Activated CD4-positive, alpha-beta T cell treated with anti-CD3 and anti-CD28 coated beads for 36 hours (primary cell): ENCODE measurements at regions not wholly inside any gene's neighbourhood (a gene's known extent, or its start where the extent isn't known, plus 50 kb on each side); places are given as distances from the start of the nearest gene placed in this dataset.

Experiments
- ATAC-seq: fragments of 200-7000 bp; cut with Tn5 transposase; one replicate; pipeline ENCODE4 v1.10.0; 2021; ENCODE audit warnings: mild to moderate bottlenecking, moderate library complexity
- CTCF ChIA-PET: fragments of 350-600 bp; sonication (Branson Sonifier 250); formaldehyde crosslinking; loops from one replicate; lab custom pipeline; 2021; ENCODE audit warnings: antibody characterized with exemption; lab: Charles Lee
- POLR2A ChIA-PET: fragments of 350-600 bp; sonication (Branson Sonifier 250); formaldehyde crosslinking; loops from one replicate; lab custom pipeline; 2021; ENCODE audit warnings: antibody characterized with exemption, inconsistent platforms; lab: Charles Lee
- DNase-seq: peaks from one replicate; pipeline ENCODE4 v3.0.0-alpha.2; 2020
- H3K27ac Mint-ChIP-seq: one replicate; pipeline ENCODE4 v1.8.0; 2021; ENCODE audit warnings: mixed read lengths
- H3K27me3 Mint-ChIP-seq: one replicate; pipeline ENCODE4 v1.8.0; 2021; ENCODE audit warnings: mixed read lengths
- H3K36me3 Mint-ChIP-seq: one replicate; pipeline ENCODE4 v1.8.0; 2021; ENCODE audit warnings: low read depth, mixed read lengths
- H3K4me1 Mint-ChIP-seq: one replicate; pipeline ENCODE4 v1.8.0; 2021; ENCODE audit warnings: mixed read lengths
- H3K4me3 Mint-ChIP-seq: one replicate; pipeline ENCODE4 v1.8.0; 2021; ENCODE audit warnings: mild to moderate bottlenecking, moderate library complexity, mixed read lengths
- H3K9me3 Mint-ChIP-seq: one replicate; pipeline ENCODE4 v1.8.0; 2021; ENCODE audit warnings: low read depth, mixed read lengths
- intact Hi-C, 2 experiments: fragments of 100-400 bp; cut with DNase I in 1 of 2; cut with micrococcal nuclease in 1 of 2; formaldehyde crosslinking; loops; one replicate each; pipeline versions ENCODE4 v1.14.2 to v1.15.1; 2022 to 2024; cut with DNase I, micrococcal nuclease

- Mint-ChIP-seq H3K27ac (no peak overlapping the region), H3K4me3 (no peak overlapping the region), H3K4me1 (no peaks in the 10 kb centered on the region), H3K36me3 (no peaks in the 10 kb centered on the region), H3K27me3 (peaks cover 9% of the 10 kb centered on the region), H3K9me3 (no peaks in the 10 kb centered on the region)
- DNase-seq = no peak
- CTCF ChIA-PET = interaction anchor here (0.5 kb wide), 1 partner anchor 340 kb away, joined by 4 read pairs; no protein-coding TSS in a partner anchor
- ATAC-seq = no peak
- POLR2A ChIA-PET = no interaction called here
- intact Hi-C loops = no loop called here
Observed at GRCh38 chr6:88481519-88481918, 315.4 kb upstream of the CNR1 start.

GRCh38 chr6:88480816-88481215, 314.7 kb upstream of the CNR1 start:
- ATAC-seq (no peak), DNase-seq (no peak)
- H3K36me3 Mint-ChIP-seq = no peaks in the 10 kb centered on the region
- H3K9me3 Mint-ChIP-seq = no peaks in the 10 kb centered on the region
- intact Hi-C loops = no loop called here
- H3K27me3 Mint-ChIP-seq = peaks cover 9% of the 10 kb centered on the region
- no peak overlapping the region for H3K27ac Mint-ChIP-seq
- H3K4me1 Mint-ChIP-seq = no peaks in the 10 kb centered on the region
- CTCF ChIA-PET = no interaction called here
- H3K4me3 Mint-ChIP-seq = no peak overlapping the region
- POLR2A ChIA-PET = no interaction called here

GRCh38 chr6:88477413-88477812, 311.3 kb upstream of the CNR1 start:
- H3K4me1 Mint-ChIP-seq = no peaks in the 10 kb centered on the region
- no peaks in the 10 kb centered on the region for H3K36me3 Mint-ChIP-seq
- CTCF ChIA-PET = no interaction called here
- ATAC-seq (no peak), DNase-seq (no peak)
- no peaks in the 10 kb centered on the region for H3K9me3 Mint-ChIP-seq
- no peak overlapping the region for H3K4me3 Mint-ChIP-seq
- POLR2A ChIA-PET = no interaction called here
- H3K27ac Mint-ChIP-seq = no peak overlapping the region
- intact Hi-C loops = no loop called here
- peaks cover 9% of the 10 kb centered on the region for H3K27me3 Mint-ChIP-seq

GRCh38 chr6:88476388-88476787, 310.2 kb upstream of the CNR1 start:
- no peak for ATAC-seq
- intact Hi-C loops = no loop called here
- CTCF ChIA-PET = no interaction called here

GRCh38 chr6:88474720-88475119, 308.6 kb upstream of the CNR1 start:
- Mint-ChIP-seq H3K4me1 (no peaks in the 10 kb centered on the region), H3K9me3 (no peaks in the 10 kb centered on the region), H3K36me3 (no peaks in the 10 kb centered on the region), H3K4me3 (no peak overlapping the region), H3K27ac (no peak overlapping the region), H3K27me3 (peaks cover 12% of the 10 kb centered on the region)
- ATAC-seq (no peak), DNase-seq (no peak)
- intact Hi-C loops = no loop called here
- ChIA-PET CTCF (interaction anchor here (0.6 kb wide), 1 partner anchor 832 kb away, joined by 3 read pairs; no protein-coding TSS in a partner anchor), POLR2A (no interaction called here)

More at GRCh38 chr6:88476388-88476787, 310.2 kb upstream of the CNR1 start:
- H3K4me1 Mint-ChIP-seq = no peaks in the 10 kb centered on the region
- no peaks in the 10 kb centered on the region for H3K36me3 Mint-ChIP-seq
- POLR2A ChIA-PET = no interaction called here
- DNase-seq = no peak
- H3K27me3 Mint-ChIP-seq = peaks cover 9% of the 10 kb centered on the region
- no peak overlapping the region for H3K27ac Mint-ChIP-seq
- no peaks in the 10 kb centered on the region for H3K9me3 Mint-ChIP-seq
- H3K4me3 Mint-ChIP-seq = no peak overlapping the region

GRCh38 chr6:88473589-88473988, 307.4 kb upstream of the CNR1 start:
- H3K27ac Mint-ChIP-seq = no peak overlapping the region
- H3K4me3 Mint-ChIP-seq = no peak overlapping the region
- ChIA-PET POLR2A (no interaction called here), CTCF (no interaction called here)
- ATAC-seq = no peak
- H3K9me3 Mint-ChIP-seq = no peaks in the 10 kb centered on the region
- H3K36me3 Mint-ChIP-seq = no peaks in the 10 kb centered on the region
- H3K4me1 Mint-ChIP-seq = no peaks in the 10 kb centered on the region
- intact Hi-C loops = no loop called here
- DNase-seq = no peak
- H3K27me3 Mint-ChIP-seq = peaks cover 10% of the 10 kb centered on the region

- Mint-ChIP-seq H3K27me3 (peaks cover 10% of the 10 kb centered on the region), H3K4me3 (no peak overlapping the region), H3K27ac (no peak overlapping the region), H3K9me3 (no peaks in the 10 kb centered on the region), H3K4me1 (no peaks in the 10 kb centered on the region), H3K36me3 (no peaks in the 10 kb centered on the region)
- ChIA-PET POLR2A (no interaction called here), CTCF (no interaction called here)
- DNase-seq = no peak
- no peak for ATAC-seq
- intact Hi-C loops = no loop called here
Observed at GRCh38 chr6:88472851-88473525, 306.8 kb upstream of the CNR1 start.

GRCh38 chr6:88459643-88460042, 293.5 kb upstream of the CNR1 start:
- H3K9me3 Mint-ChIP-seq = no peaks in the 10 kb centered on the region
- ATAC-seq (no peak), DNase-seq (no peak)
- no peaks in the 10 kb centered on the region for H3K4me1 Mint-ChIP-seq
- H3K27ac Mint-ChIP-seq = no peak overlapping the region
- intact Hi-C loops = loop anchor here in 1 of 2 experiments (10.0 kb wide), 1 partner anchor 325 kb away; no protein-coding TSS in a partner anchor
- ChIA-PET CTCF (no interaction called here), POLR2A (no interaction called here)
- H3K36me3 Mint-ChIP-seq = no peaks in the 10 kb centered on the region
- peaks cover 14% of the 10 kb centered on the region for H3K27me3 Mint-ChIP-seq
- no peak overlapping the region for H3K4me3 Mint-ChIP-seq

GRCh38 chr6:88459189-88459588, 293.0 kb upstream of the CNR1 start:
- H3K27ac Mint-ChIP-seq = no peak overlapping the region
- CTCF ChIA-PET = no interaction called here
- ATAC-seq (no peak), DNase-seq (no peak)
- no peaks in the 10 kb centered on the region for H3K4me1 Mint-ChIP-seq
- POLR2A ChIA-PET = no interaction called here
- H3K36me3 Mint-ChIP-seq = no peaks in the 10 kb centered on the region
- intact Hi-C loops = no loop called here
- H3K9me3 Mint-ChIP-seq = no peaks in the 10 kb centered on the region
- H3K4me3 Mint-ChIP-seq = no peak overlapping the region
- H3K27me3 Mint-ChIP-seq = peaks cover 14% of the 10 kb centered on the region

- ChIA-PET CTCF (no interaction called here), POLR2A (no interaction called here)
- DNase-seq = no peak
- Mint-ChIP-seq H3K4me3 (no peak overlapping the region), H3K9me3 (no peaks in the 10 kb centered on the region), H3K4me1 (no peaks in the 10 kb centered on the region), H3K27ac (no peak overlapping the region), H3K36me3 (no peaks in the 10 kb centered on the region), H3K27me3 (peaks cover 14% of the 10 kb centered on the region)
- intact Hi-C loops = no loop called here
- ATAC-seq = no peak
Observed at GRCh38 chr6:88458662-88459061, 292.5 kb upstream of the CNR1 start.

- Mint-ChIP-seq H3K4me3 (no peak overlapping the region), H3K36me3 (no peaks in the 10 kb centered on the region), H3K4me1 (no peaks in the 10 kb centered on the region), H3K9me3 (no peaks in the 10 kb centered on the region), H3K27me3 (peaks cover 15% of the 10 kb centered on the region), H3K27ac (no peak overlapping the region)
- no peak for ATAC-seq
- DNase-seq = no peak
- POLR2A ChIA-PET = no interaction called here
- intact Hi-C loops = no loop called here
- CTCF ChIA-PET = no interaction called here
Observed at GRCh38 chr6:88456221-88456859, 290.2 kb upstream of the CNR1 start.

- CTCF ChIA-PET = no interaction called here
- H3K4me3 Mint-ChIP-seq = no peak overlapping the region
Observed at GRCh38 chr6:88455317-88455716, 289.2 kb upstream of the CNR1 start.

More at GRCh38 chr6:88455317-88455716, 289.2 kb upstream of the CNR1 start:
- Mint-ChIP-seq H3K36me3 (no peaks in the 10 kb centered on the region), H3K27ac (no peak overlapping the region), H3K27me3 (peaks cover 18% of the 10 kb centered on the region), H3K9me3 (no peaks in the 10 kb centered on the region), H3K4me1 (no peaks in the 10 kb centered on the region)
- POLR2A ChIA-PET = no interaction called here
- no peak for DNase-seq
- ATAC-seq = no peak
- intact Hi-C loops = no loop called here
